GM12878 (cell line): ENCODE measurements at regions not wholly inside any gene's neighbourhood (a gene's known extent, or its start where the extent isn't known, plus 50 kb on each side); places are given as distances from the start of the nearest gene placed in this dataset.

Experiments
- ATAC-seq: fragments of 200-7000 bp; cut with Tn5 transposase; 3 replicates; pipeline ENCODE4 v1.9.1; 2020; ENCODE audit warnings: mild to moderate bottlenecking, moderate library complexity
- BruUV-seq: library from RNA; stranded (reverse); fragments of 400-500 nt; replicated peaks from 2 replicates; lab custom pipeline; 2021; lab: Mats Ljungman, UMichigan
- CTCF ChIA-PET: fragments of 300-600 bp; sonication (Branson Sonifier 250); formaldehyde crosslinking; extraction: SDS; loops from one replicate; lab custom pipeline; 2021; ENCODE audit warnings: inconsistent platforms; lab: Yijun Ruan, JAX
- POLR2A ChIA-PET: fragments of 350-600 bp; formaldehyde crosslinking; extraction: SDS; loops from one replicate; lab custom pipeline; 2021; ENCODE audit warnings: inconsistent platforms; lab: Charles Lee
- RAD21 ChIA-PET: fragments of 300-600 bp; sonication (Branson Sonifier 250); formaldehyde crosslinking; loops from one replicate; lab custom pipeline; 2023; ENCODE audit warnings: antibody characterized with exemption; ENCODE audit not compliant: unreplicated experiment; lab: Charles Lee
- SMC1A ChIA-PET: fragments of 300-600 bp; sonication (Branson Sonifier 250); formaldehyde crosslinking; loops from one replicate; lab custom pipeline; 2023; ENCODE audit not compliant: unreplicated experiment, uncharacterized antibody; lab: Charles Lee
- DNase-seq: peaks from one replicate; pipeline ENCODE4 v3.0.0-alpha.2; 2011; ENCODE audit warnings: low read depth, low spot score
- FAIRE-seq: peaks from 3 replicates; lab custom pipeline; 2011; peaks lifted over from hg19 to GRCh38; lab: Jason Lieb, UNC
- H2AFZ ChIP-seq: 2 replicates; pipeline ENCODE4 v1.6.0; 2011; ENCODE audit warnings: low read depth, low read length, control low read depth; ENCODE audit not compliant: control insufficient read depth
- H3K27ac ChIP-seq: 2 replicates; pipeline ENCODE4 v1.5.1; 2011; ENCODE audit warnings: control low read depth; ENCODE audit not compliant: control insufficient read depth, insufficient read depth
- H3K27me3 ChIP-seq, 2 experiments: replicated peaks in 1 of 2; 2 replicates each; pipeline versions ENCODE4 v1.6.0 to v1.6.1; 2011; ENCODE audit warnings: low read length in 1 of 2; ENCODE audit not compliant: control insufficient read depth in 2 of 2, insufficient read depth in 2 of 2
- H3K36me3 ChIP-seq, 2 experiments: 2 replicates each; pipeline ENCODE4 v1.5.1; 2011; ENCODE audit warnings: low read length in 1 of 2; ENCODE audit not compliant: control insufficient read depth in 2 of 2, insufficient read depth in 2 of 2
- H3K4me1 ChIP-seq: 2 replicates; pipeline ENCODE4 v1.6.1; 2011; ENCODE audit warnings: mild to moderate bottlenecking, low read length, moderate library complexity, mixed read lengths; ENCODE audit not compliant: control insufficient read depth, insufficient read depth
- H3K4me2 ChIP-seq: 2 replicates; pipeline ENCODE4 v1.6.0; 2011; ENCODE audit warnings: control low read depth; ENCODE audit not compliant: control insufficient read depth, insufficient read depth
- H3K4me3 ChIP-seq: fragments of 200-600 bp; sonication (generic); 2 replicates; pipeline ENCODE4 v1.5.1; 2016
- H3K79me2 ChIP-seq: 2 replicates; pipeline ENCODE4 v1.6.0; 2011; ENCODE audit warnings: low read length; ENCODE audit not compliant: control insufficient read depth, insufficient read depth
- H3K9ac ChIP-seq: 2 replicates; pipeline ENCODE4 v1.8.0; 2011; ENCODE audit warnings: low read length, control low read depth, mixed read lengths; ENCODE audit not compliant: control insufficient read depth, insufficient read depth
- H3K9me3 ChIP-seq: replicated peaks from 3 replicates; pipeline ENCODE4 v1.5.1; 2011; ENCODE audit warnings: mild to moderate bottlenecking, low read length; ENCODE audit not compliant: control insufficient read depth, insufficient read depth
- H4K20me1 ChIP-seq: 2 replicates; pipeline ENCODE4 v1.6.0; 2011; ENCODE audit not compliant: control insufficient read depth, insufficient read depth
- EP300 ChIP-seq, 2 experiments: fragments of 150-350 bp in 1 of 2; IDR thresholded peaks; 2 replicates each; pipeline ENCODE4 v1.6.1; 2011 to 2012; ENCODE audit warnings: low read depth in 2 of 2, low read length in 2 of 2, borderline replicate concordance in 1 of 2, improper control_type of control experiment in 1 of 2, inconsistent platforms in 1 of 2; ENCODE audit not compliant: control insufficient read depth in 1 of 2
- IRF5 ChIP-seq: fragments of 450-650 bp; IDR thresholded peaks from 2 replicates; pipeline ENCODE4 v1.6.1; 2017; ENCODE audit warnings: borderline replicate concordance
- NFYB ChIP-seq: IDR thresholded peaks from 2 replicates; pipeline ENCODE4 v1.6.1; 2011; ENCODE audit warnings: low read depth, mild to moderate bottlenecking, low read length, improper control_type of control experiment, moderate library complexity; ENCODE audit not compliant: insufficient read depth
- SIX5 ChIP-seq: IDR thresholded peaks from 2 replicates; pipeline ENCODE4 v1.6.1; 2011; ENCODE audit warnings: mild to moderate bottlenecking, low read depth, low read length, moderate library complexity; ENCODE audit not compliant: severe bottlenecking
- SMC3 ChIP-seq: IDR thresholded peaks from 2 replicates; pipeline ENCODE4 v1.6.1; 2011; ENCODE audit warnings: low read length, improper control_type of control experiment, borderline replicate concordance
- SUPT20H ChIP-seq: IDR thresholded peaks from 2 replicates; pipeline ENCODE4 v1.6.1; 2011; ENCODE audit warnings: low read depth, mild to moderate bottlenecking, low read length, moderate library complexity, borderline replicate concordance; ENCODE audit not compliant: control insufficient read depth
- ZBTB40 ChIP-seq: fragments of 450-650 bp; IDR thresholded peaks from 2 replicates; pipeline ENCODE4 v1.6.1; 2016; ENCODE audit warnings: mild to moderate bottlenecking, moderate library complexity, borderline replicate concordance
- WGBS: methylation state at CpG from one replicate; pipeline ENCODE4 v1.1.6; 2016; ENCODE audit warnings: low lambda C conversion rate; ENCODE audit not compliant: insufficient replicate concordance, insufficient coverage; ENCODE audit errors: missing lambda C conversion rate; 5-methylcytosine and 5-hydroxymethylcytosine counted together
- in situ Hi-C: fragments of 300-500 bp; cut with MboI; formaldehyde crosslinking; loops from 9 replicates; pipeline ENCODE4 v1.14.3; 2018; ENCODE audit warnings: mixed read lengths
- intact Hi-C: fragments of 100-400 bp; cut with micrococcal nuclease; formaldehyde crosslinking; loops from one replicate; pipeline ENCODE4 v1.14.2; 2022; ENCODE audit not compliant: unreplicated experiment

- intact Hi-C loops = no loop called here
- Histone ChIP-seq H2AFZ (no peak overlapping the region), H3K27ac (no peak overlapping the region), H3K4me2 (no peak overlapping the region), H3K4me1 (no peaks in the 10 kb centered on the region), H3K9me3 (no peaks in the 10 kb centered on the region), H3K27me3 (peaks cover 0 to under 1% of the 10 kb centered on the region in 2 experiments; a peak in 1 of 4 replicates), H3K9ac (no peak overlapping the region), H3K4me3 (no peak overlapping the region), H3K79me2 (no peaks in the 10 kb centered on the region), H4K20me1 (no peaks in the 10 kb centered on the region), H3K36me3 (no peaks in the 10 kb centered on the region)
- TF ChIP-seq NFYB (no peak), SIX5 (no peak)
- POLR2A ChIA-PET = no interaction called here
- in situ Hi-C loops = no loop called here
- BruUV-seq = no TSS peak
- CTCF ChIA-PET = no interaction called here
- RAD21 ChIA-PET = no interaction called here
- FAIRE-seq (no peak), ATAC-seq (no peak), DNase-seq (no peak)
- SMC1A ChIA-PET = interaction anchor here (1.2 kb wide), 1 partner anchor 29 kb away, joined by 3 read pairs; no protein-coding TSS in a partner anchor
Observed at GRCh38 chr3:124320976-124321375, 329.1 kb upstream of the ROPN1 start.

GRCh38 chr3:124322309-124322880 lies 330.5 kb upstream of the ROPN1 start:
- in situ Hi-C loops = no loop called here
- H3K4me3 ChIP-seq = no peak overlapping the region
- ChIA-PET SMC1A (interaction anchor here (1.0 kb wide), 1 partner anchor 9 kb away, joined by 3 read pairs; no protein-coding TSS in a partner anchor), RAD21 (no interaction called here), CTCF (interaction anchor here (1.4 kb wide), 1 partner anchor 29 kb away, joined by 3 read pairs; no protein-coding TSS in a partner anchor), POLR2A (no interaction called here)
- ATAC-seq (no peak), DNase-seq (no peak), FAIRE-seq (no peak)
- no TSS peak for BruUV-seq
- no peaks in the 10 kb centered on the region for H3K9me3 ChIP-seq
- H3K27me3 ChIP-seq = no peaks in the 10 kb centered on the region; a peak in 1 of 4 replicates
- no peaks in the 10 kb centered on the region for H3K36me3 ChIP-seq
- intact Hi-C loops = no loop called here
- H2AFZ ChIP-seq = no peak overlapping the region
- H3K4me2 ChIP-seq = no peak overlapping the region
- no peak overlapping the region for H3K27ac ChIP-seq
- H3K79me2 ChIP-seq = no peaks in the 10 kb centered on the region
- H3K4me1 ChIP-seq = no peaks in the 10 kb centered on the region
- no peaks in the 10 kb centered on the region for H4K20me1 ChIP-seq
- 0% methylated on average over 3 of the region's 3 CpGs for WGBS
- no peak overlapping the region for H3K9ac ChIP-seq
- no peak for TF ChIP-seq SMC3
- TF ChIP-seq EP300 (IDR thresholded peaks at IDR 0.05; ENCODE audit: borderline replicate concordance in 1 of 2, control insufficient read depth in 1 of 2, low read depth in 2 of 2, low read length in 2 of 2) = no peak
- no peak for TF ChIP-seq IRF5
- TF ChIP-seq SUPT20H = no peak
- TF ChIP-seq ZBTB40 = no peak
